GM19025 (cell line): ENCODE measurements at regions not wholly inside any gene's neighbourhood (a gene's known extent, or its start where the extent isn't known, plus 50 kb on each side); places are given as distances from the start of the nearest gene placed in this dataset.
"Not testable (repeated sequence)": the region's sequence is repeated elsewhere in the genome, so short reads cannot be mapped to it uniquely, and the experiment has no call there.

Source experiments
- ATAC-seq: cut with Tn5 transposase; IDR thresholded peaks from one replicate; pipeline ENCODE4 v1.9.1; 2021; ENCODE audit warnings: mild to moderate bottlenecking, low read depth, moderate library complexity; ENCODE audit not compliant: unreplicated experiment

DNA sequence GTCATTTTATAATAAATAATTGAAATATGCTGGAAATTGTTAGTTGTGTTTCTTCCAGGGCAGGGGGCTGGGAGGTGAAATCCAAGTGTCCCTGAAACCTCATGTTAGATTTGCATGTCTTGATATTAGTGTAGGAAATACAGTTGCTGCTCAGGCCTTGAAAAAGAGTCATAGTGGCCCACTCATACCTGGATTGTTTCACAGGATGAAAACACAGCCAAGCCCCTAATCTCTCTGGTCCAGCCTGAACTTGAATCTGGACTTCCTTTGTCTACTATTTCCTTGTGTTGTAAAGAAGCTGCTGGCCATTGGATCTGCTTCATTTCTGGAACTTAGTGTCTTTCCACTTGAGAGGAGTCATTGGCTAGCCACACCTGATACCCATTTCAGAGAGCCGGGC lies 108.8 kb upstream of the JARID2 start:
- ATAC-seq, result no peak

- no peak for ATAC-seq
Observed at GRCh38 chr6:15143086-15143485, 102.8 kb upstream of the JARID2 start.

- no peak for ATAC-seq
Observed at GRCh38 chr6:15143540-15143939, 102.3 kb upstream of the JARID2 start.

DNA sequence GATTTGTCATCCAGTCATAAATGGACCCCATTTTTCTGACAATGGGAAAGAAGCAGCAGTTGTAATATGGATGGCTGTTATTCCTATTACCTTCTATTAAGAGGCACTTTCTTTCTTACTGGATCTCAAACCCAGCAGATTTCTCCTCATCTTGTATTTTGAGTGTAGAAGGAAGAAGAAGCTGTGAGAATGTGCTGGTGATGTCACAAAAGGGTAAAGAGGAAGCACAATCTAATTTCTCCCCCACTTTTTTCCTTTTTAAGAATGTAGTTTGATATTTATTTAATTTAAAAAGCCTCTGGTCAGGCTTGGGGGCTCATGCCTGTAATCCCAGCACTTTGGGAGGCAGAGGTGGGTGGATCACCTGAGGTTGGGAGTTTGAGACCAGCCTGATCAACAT lies 100.0 kb upstream of the JARID2 start:
- ATAC-seq, result no peak

- ATAC-seq, result no peak
Observed at GRCh38 chr6:15147827-15148226, 98.0 kb upstream of the JARID2 start.

GRCh38 chr6:15148356-15148946 lies 97.4 kb upstream of the JARID2 start:
- no peak for ATAC-seq

DNA sequence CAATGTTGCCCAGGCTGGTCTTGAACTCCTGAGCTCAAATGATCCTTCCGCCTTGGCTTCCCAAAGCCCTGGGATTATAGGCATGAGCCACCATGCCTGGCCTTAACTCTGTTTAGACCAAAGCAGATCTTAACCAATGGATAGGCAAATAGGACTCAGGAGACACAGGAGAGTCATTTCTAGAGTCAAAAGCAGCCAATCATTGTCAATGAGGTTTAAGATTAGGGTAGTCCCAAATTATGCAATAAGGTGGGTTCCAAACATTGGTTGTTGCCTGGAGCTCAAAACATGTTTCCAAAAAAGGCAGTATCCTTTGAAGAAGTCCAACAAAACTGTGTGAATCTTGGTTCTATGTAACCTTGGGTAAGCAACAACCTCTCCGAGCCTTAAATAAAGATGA lies 95.7 kb upstream of the JARID2 start:
- no peak for ATAC-seq

- ATAC-seq, result no peak
Observed at GRCh38 chr6:15152700-15153099, 93.2 kb upstream of the JARID2 start.

- no peak for ATAC-seq
Observed at GRCh38 chr6:15153191-15153590, 92.7 kb upstream of the JARID2 start.

- no peak for ATAC-seq
Observed at GRCh38 chr6:15157479-15157878, 88.4 kb upstream of the JARID2 start.

DNA sequence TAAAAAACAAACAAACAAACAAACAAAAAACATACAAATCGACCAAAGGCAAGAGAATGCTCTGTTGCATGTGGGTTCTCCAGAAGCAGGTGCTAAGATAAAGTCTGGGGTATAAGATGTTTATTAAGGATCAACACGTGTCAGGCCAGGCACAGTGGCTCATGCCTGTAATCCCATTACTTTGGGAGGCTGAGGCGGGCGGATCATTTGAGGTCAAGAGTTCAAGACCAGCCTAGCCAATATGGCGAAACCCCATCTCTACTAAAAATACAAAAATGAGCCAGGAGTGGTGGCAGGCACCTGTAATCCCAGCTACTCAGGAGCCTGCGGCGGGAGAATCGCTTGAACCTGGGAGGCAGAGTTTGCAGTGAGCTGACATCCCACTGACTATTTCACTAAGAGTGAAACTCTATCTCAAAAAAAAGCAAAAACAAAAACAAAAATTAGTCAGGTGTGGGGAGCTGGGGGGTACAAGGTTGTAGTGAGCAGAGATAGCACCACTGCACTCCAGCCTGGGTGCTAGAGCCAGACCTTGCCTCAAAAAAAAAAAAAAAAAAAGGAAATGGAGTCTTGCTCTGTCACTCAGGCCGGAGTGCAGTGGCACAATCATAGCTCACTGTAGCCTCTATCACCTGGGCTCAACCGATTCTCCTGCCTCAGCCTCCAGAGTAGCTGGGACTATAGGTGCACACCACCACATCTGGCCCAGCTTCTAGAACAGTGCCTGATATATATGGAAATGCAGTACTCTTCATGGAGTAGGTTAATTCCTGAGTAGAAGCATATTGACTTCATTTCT lies 86.8 kb upstream of the JARID2 start:
- ATAC-seq, result no peak

- no peak for ATAC-seq
Observed at GRCh38 chr6:15160812-15161211, 85.1 kb upstream of the JARID2 start.

- ATAC-seq, result not testable (repeated sequence)
Observed at GRCh38 chr6:15164855-15165254, 81.0 kb upstream of the JARID2 start.

DNA sequence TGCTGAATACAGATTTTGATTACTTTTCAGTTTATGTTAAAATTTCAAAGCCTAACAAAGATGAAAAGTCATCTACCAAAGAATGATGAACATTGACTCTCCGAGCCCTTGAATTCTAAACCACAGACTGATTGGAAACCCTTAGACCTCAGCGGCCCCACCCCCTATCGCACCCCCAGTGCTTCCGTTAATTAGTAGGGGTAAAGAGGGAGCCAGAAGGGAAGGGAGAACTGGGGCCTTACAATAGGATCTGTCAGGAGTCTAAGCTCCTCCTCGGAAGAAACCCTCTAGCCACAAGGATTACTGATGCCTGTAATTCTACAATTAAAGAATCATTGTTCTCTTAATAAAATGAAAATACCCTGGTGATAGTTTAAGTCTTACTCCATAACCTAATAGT lies 79.7 kb upstream of the JARID2 start:
- ATAC-seq, result no peak

- no peak for ATAC-seq
Observed at GRCh38 chr6:15170126-15170525, 75.7 kb upstream of the JARID2 start.

GRCh38 chr6:15171026-15171425 lies 74.8 kb upstream of the JARID2 start:
- no peak for ATAC-seq

GRCh38 chr6:15176816-15177370 lies 69.0 kb upstream of the JARID2 start:
- no peak for ATAC-seq

- no peak for ATAC-seq
Observed at GRCh38 chr6:15183979-15184378, 61.9 kb upstream of the JARID2 start.

GRCh38 chr6:15184441-15184861 lies 61.4 kb upstream of the JARID2 start:
- ATAC-seq, result no peak

- ATAC-seq, result not testable (repeated sequence)
Observed at GRCh38 chr6:15185111-15185510, 60.8 kb upstream of the JARID2 start.

GRCh38 chr6:15193451-15193850 lies 52.4 kb upstream of the JARID2 start:
- not testable (repeated sequence) for ATAC-seq

DNA sequence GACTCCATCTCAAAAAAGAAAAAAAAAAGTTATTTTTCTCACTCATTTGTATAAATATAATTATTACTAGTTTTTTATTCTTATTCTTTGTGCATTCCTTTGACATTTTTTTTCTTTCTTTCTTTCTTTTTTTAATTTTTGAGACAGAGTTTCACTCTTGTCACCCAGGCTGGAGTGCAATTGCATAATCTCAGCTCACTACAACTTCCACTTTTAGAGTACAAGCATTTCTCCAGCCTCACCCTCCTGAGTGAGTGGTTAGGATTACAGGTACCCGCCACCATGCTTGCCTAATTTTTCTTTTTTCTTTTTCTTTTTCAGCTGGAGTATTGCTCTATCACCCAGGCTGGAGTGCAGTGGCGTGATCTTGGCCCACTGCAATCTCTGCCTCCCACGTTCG lies 51.4 kb upstream of the JARID2 start:
- no peak for ATAC-seq
